Prostate gland (tissue), 2 donors: ENCODE measurements at regions not wholly inside any gene's neighbourhood (a gene's known extent, or its start where the extent isn't known, plus 50 kb on each side); places are given as distances from the start of the nearest gene placed in this dataset.

Experiments
- DNase-seq: peaks from one replicate; pipeline ENCODE4 v3.0.0-alpha.2; 2019; ENCODE audit warnings: low spot score
- H3K27ac ChIP-seq, 2 donors: fragments of 200-600 bp; sonication (generic); 2 replicates each; pipeline ENCODE4 v1.5.1; 2017 to 2019
- H3K27me3 ChIP-seq: fragments of 200-600 bp; sonication (generic); replicated peaks from 2 replicates; pipeline ENCODE4 v1.5.1; 2019; ENCODE audit not compliant: insufficient read depth
- H3K36me3 ChIP-seq, 2 donors: fragments of 200-600 bp; sonication (generic); 1 replicate in 1 of 2; 2 replicates in 1 of 2; pipeline versions ENCODE4 v1.5.1 to v1.8.1; 2017 to 2019
- H3K4me1 ChIP-seq: fragments of 200-600 bp; sonication (generic); replicated peaks from 2 replicates; pipeline ENCODE4 v1.5.1; 2019
- H3K4me3 ChIP-seq, 2 donors: fragments of 200-600 bp; sonication (generic); 2 replicates each; pipeline ENCODE4 v1.5.1; 2017 to 2019
- H3K9me3 ChIP-seq: fragments of 200-600 bp; sonication (generic); 2 replicates; pipeline ENCODE4 v1.5.1; 2017
- POLR2A ChIP-seq: fragments of 450-650 bp; IDR thresholded peaks from one replicate; pipeline ENCODE4 v1.6.1; 2016; ENCODE audit warnings: antibody characterized with exemption, mild to moderate bottlenecking
- POLR2AphosphoS5 ChIP-seq: sonication (generic); formaldehyde crosslinking; IDR thresholded peaks from one replicate; pipeline ENCODE4 v1.6.1; 2017; ENCODE audit warnings: antibody characterized with exemption
- WGBS: methylation state at CpG from one replicate; pipeline ENCODE4 v1.1.5; 2018; 5-methylcytosine and 5-hydroxymethylcytosine counted together
- intact Hi-C: fragments of 100-400 bp; cut with DNase I; formaldehyde crosslinking; loops from one replicate; pipeline ENCODE4 v1.14.2; 2022
- TF ChIP-seq, protein P1 (sequence below), 4 experiments: fragments of 200-600 bp in 2 of 4; fragments of 450-650 bp in 2 of 4; sonication (generic) in 2 of 4; IDR thresholded peaks; 1 replicate in 3 of 4; 2 replicates in 1 of 4; pipeline ENCODE4 v1.5.1; 2016 to 2019; ENCODE audit warnings: antibody characterized with exemption in 4 of 4, mild to moderate bottlenecking in 2 of 4, moderate library complexity in 2 of 4

DNA sequence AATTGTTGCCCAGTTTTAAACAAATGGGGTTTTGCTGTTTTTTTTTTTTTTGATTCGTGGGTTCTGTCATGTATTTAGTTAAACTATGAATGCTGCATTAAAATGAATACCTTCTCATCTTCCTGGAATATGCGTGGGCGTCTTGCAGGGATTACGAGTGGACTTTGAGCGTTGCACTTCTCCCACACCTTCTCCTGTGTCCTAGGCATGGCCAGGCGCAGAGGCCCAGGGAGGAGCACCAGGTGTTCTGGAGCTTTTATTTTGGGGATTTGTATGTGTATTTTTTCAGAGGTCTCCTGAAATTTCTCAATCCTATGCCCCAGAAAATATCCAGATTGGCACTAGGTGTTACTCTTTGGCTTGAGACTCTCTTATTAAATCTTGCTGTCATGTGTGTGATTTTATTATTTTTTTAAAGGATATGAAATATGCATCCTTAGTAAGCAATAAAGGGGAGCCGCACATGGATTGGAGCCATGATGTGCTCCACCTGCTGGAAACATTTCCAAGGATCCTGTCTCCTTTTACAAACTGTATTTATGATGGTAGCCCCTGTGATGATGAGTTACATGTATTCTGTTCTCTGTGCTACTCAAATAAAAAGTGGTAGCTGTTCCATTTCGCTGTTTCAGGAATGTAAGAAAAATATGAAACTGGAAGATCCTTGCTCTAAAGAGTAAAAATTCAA is 482.2 kb upstream of the KLF6 start:
- intact Hi-C loops = no loop called here
- Histone ChIP-seq H3K9me3 (no peaks in the 10 kb centered on the region), H3K36me3 (no peaks in the 10 kb centered on the region), H3K27me3 (no peaks in the 10 kb centered on the region), H3K4me1 (no peaks in the 10 kb centered on the region), H3K4me3 (no peak overlapping the region), H3K27ac (no peak overlapping the region)
- 68% methylated on average over 8 of the region's 8 CpGs for WGBS
- DNase-seq = no peak
- TF ChIP-seq POLR2A = no peak
- TF ChIP-seq, protein P1, sequence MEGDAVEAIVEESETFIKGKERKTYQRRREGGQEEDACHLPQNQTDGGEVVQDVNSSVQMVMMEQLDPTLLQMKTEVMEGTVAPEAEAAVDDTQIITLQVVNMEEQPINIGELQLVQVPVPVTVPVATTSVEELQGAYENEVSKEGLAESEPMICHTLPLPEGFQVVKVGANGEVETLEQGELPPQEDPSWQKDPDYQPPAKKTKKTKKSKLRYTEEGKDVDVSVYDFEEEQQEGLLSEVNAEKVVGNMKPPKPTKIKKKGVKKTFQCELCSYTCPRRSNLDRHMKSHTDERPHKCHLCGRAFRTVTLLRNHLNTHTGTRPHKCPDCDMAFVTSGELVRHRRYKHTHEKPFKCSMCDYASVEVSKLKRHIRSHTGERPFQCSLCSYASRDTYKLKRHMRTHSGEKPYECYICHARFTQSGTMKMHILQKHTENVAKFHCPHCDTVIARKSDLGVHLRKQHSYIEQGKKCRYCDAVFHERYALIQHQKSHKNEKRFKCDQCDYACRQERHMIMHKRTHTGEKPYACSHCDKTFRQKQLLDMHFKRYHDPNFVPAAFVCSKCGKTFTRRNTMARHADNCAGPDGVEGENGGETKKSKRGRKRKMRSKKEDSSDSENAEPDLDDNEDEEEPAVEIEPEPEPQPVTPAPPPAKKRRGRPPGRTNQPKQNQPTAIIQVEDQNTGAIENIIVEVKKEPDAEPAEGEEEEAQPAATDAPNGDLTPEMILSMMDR (IDR thresholded peaks at IDR 0.05) = no peak
- no peak for TF ChIP-seq POLR2AphosphoS5

DNA sequence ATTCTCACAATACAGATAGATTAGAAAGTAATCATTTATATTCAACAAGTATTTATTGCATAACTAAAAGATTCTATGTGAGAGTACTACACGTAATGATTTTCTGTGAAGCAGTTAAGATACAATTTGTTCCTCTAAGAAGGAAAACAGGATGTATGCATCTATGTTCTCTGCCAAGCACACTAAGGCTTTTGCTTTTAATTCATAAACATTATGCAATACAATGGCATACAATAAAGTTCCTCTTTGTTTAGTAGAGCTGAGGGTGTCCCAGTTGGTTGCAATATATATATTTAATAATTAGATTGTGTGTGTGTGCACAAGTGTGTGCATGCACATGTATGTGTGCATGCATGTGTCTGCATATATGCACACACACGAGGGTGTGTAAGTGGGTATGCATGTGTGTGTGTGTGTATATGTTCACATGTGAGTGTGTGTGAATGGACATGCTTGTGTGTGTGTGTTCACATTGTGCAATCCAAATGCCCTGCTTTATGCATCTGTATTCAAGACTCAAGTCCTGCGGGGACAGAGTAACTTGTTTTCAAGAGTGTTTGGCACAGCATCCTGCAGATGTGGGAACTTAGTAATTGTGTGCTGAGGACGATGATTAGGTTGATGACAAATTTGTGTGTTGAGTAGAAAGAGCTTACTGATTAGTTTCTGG is 481.5 kb upstream of the KLF6 start:
- H3K27me3 ChIP-seq = no peaks in the 10 kb centered on the region
- no peaks in the 10 kb centered on the region for H3K36me3 ChIP-seq
- TF ChIP-seq, protein P1 (IDR thresholded peaks at IDR 0.05) = no peak
- TF ChIP-seq POLR2AphosphoS5 = no peak
- no peak for TF ChIP-seq POLR2A
- H3K27ac ChIP-seq = no peak overlapping the region
- DNase-seq = no peak
- no peaks in the 10 kb centered on the region for H3K4me1 ChIP-seq
- intact Hi-C loops = no loop called here
- 73% methylated on average over 4 of the region's 4 CpGs for WGBS
- H3K9me3 ChIP-seq = no peaks in the 10 kb centered on the region
- H3K4me3 ChIP-seq = no peak overlapping the region

DNA sequence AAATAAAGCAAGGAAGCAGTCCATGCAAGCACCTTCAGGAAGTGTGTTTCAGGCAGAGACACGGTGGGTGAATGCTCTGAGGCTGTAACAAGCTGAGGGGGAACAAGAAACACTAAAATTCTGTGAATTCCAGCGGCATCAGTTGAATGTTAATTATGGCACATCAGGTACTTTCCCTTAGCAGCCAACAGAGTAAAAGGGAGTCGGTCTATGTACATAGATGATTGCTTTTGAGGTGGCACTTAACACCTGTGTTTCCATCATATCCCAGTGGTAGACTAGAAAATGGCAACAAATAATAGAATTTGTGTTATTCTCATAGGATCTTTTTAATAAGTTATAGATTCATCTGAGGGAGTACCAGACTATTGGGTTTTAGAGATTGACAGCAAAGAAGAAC is 481.0 kb upstream of the KLF6 start:
- Histone ChIP-seq H3K27ac (no peak overlapping the region), H3K36me3 (no peaks in the 10 kb centered on the region), H3K9me3 (no peaks in the 10 kb centered on the region), H3K4me1 (no peaks in the 10 kb centered on the region), H3K4me3 (no peak overlapping the region), H3K27me3 (no peaks in the 10 kb centered on the region)
- TF ChIP-seq POLR2A = no peak
- no peak for TF ChIP-seq POLR2AphosphoS5
- 86% methylated on average over 3 of the region's 3 CpGs for WGBS
- intact Hi-C loops = no loop called here
- no peak for DNase-seq

DNA sequence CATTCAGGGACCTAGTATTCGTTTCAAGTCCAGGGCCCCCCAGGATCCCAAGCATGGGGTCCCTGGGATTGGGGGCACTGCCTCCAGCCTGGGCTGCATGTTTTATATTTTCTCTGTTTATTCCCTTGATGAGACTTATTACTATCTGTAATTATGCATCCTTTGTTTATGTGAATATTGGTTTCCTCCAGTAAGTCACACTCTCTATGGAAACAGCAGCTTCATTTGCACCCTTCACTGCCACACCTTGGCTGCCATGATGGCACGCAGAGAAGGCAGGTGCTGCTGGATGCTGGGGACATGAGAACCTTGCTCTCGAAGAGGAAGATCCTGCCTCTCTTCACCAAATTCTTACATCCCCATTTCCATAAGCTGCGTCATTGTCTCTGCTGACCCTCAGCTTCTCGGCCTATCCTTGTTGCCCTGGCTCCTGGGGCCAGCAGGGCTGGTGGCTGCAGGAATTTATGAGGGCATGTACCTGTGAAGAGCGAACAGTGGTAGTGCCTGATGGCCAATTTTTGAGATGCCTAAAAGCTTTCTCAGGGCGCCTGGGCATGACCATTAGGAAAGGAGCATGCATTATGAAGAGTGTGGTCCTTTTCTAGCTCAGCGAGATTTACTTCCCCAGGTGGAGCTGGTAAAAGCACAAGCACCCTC is 479.3 kb upstream of the KLF6 start:
- intact Hi-C loops = no loop called here
- Histone ChIP-seq H3K4me1 (no peaks in the 10 kb centered on the region), H3K27me3 (no peaks in the 10 kb centered on the region), H3K36me3 (no peaks in the 10 kb centered on the region), H3K27ac (no peak overlapping the region), H3K4me3 (no peak overlapping the region), H3K9me3 (no peaks in the 10 kb centered on the region)
- no peak for DNase-seq
- WGBS = 69% methylated on average over 8 of the region's 8 CpGs
- no peak for TF ChIP-seq POLR2AphosphoS5
- TF ChIP-seq, protein P1 (IDR thresholded peaks at IDR 0.05) = no peak
- no peak for TF ChIP-seq POLR2A

DNA sequence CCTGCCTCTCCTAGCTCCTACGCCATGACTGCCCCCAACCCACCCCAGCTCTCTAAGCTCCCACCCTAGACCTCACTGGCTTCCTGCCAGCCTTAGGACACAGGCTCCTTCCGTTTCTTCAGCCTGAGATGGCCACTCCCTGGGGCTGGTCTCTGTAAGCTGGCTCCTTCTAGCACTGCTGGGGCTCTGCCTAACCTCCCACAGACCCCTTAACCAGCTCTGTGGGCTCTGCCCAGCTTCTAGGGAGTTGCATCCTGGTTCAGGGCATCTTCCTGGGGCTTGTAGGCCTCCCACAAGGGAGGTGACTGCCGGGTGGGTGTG is 478.6 kb upstream of the KLF6 start:
- DNase-seq = no peak
- Histone ChIP-seq H3K36me3 (no peaks in the 10 kb centered on the region), H3K27ac (no peak overlapping the region), H3K9me3 (no peaks in the 10 kb centered on the region), H3K27me3 (no peaks in the 10 kb centered on the region), H3K4me1 (no peaks in the 10 kb centered on the region), H3K4me3 (no peak overlapping the region)
- TF ChIP-seq POLR2A = no peak
- TF ChIP-seq, protein P1 (IDR thresholded peaks at IDR 0.05) = no peak
- TF ChIP-seq POLR2AphosphoS5 = no peak
- 66% methylated on average over 3 of the region's 3 CpGs for WGBS
- intact Hi-C loops = no loop called here
